Activated CD4-positive, CD25-positive, alpha-beta regulatory T cell treated with anti-CD3 and anti-CD28 coated beads, Interleukin-2, amount 50 U/mL, for 72 hours (primary cell): ENCODE measurements at regions not wholly inside any gene's neighbourhood (a gene's known extent, or its start where the extent isn't known, plus 50 kb on each side); places are given as distances from the start of the nearest gene placed in this dataset.

ENCODE experiments used
- DNase-seq: peaks from one replicate; pipeline ENCODE4 v3.0.0; 2021

DNA sequence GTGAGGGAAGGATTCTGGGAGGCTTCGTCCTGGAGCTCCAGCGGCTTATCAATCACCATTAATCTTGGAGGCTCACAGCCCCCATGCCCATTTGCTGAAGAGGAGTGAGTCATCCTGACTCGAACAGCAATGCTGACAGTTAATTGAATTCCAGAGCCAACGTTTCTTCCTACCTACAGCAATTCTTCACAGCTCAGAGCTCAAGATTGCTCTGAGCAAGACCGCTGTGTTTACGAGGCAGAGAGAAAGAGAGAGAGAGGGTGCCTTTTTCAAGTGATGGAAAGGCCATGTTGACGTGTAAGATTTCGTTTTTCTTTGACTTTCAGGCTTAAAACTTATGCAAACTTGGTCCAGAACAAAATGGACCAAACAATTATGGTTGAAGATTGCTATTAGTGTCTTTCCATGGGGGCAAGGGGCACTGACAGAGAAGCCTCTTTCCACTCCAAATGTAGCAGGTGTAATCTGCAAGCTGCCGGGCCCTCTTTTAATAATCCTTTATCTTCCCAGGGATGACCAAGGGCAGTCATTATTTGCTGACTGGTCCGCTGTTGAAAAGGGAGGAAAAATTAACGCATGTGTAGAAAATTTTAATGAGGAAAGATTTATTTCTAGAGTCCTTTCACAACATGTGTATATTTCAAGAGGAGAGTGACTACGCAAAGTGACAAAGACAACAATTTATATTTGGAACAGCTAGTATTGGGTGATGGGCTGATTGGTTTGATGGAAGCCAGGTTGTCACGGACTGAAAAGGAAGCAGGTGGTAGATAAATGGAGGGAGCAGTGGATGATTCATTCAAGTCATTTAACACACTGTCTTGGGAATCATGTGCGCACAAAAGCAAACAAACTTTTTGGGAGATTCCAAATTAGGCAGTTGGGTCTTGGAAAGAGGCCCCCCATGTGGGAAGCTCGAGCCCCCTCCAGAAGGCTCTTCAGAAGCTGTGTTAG, 136.1 kb upstream of the IRF2BP2 start:
- no peak for DNase-seq

DNA sequence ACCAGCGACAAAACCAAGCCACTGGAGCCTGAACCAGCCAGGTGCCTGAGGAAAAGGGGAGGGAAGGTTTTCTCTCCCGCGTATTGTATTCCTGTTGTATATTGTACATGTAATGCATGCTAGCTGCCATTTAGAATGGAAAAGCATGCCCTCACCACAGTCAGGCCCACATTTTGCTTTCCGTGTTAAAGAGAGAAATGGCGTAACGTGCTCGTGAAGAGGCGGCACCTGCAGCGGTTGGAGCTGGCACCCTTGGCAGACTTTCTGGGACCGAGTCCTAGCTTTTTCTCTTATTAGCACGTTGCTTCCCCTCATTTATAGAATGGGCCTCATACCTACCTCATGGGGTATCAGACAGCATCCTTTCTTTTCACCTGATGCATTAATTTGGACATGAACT, 135.3 kb upstream of the IRF2BP2 start:
- no peak for DNase-seq

DNA sequence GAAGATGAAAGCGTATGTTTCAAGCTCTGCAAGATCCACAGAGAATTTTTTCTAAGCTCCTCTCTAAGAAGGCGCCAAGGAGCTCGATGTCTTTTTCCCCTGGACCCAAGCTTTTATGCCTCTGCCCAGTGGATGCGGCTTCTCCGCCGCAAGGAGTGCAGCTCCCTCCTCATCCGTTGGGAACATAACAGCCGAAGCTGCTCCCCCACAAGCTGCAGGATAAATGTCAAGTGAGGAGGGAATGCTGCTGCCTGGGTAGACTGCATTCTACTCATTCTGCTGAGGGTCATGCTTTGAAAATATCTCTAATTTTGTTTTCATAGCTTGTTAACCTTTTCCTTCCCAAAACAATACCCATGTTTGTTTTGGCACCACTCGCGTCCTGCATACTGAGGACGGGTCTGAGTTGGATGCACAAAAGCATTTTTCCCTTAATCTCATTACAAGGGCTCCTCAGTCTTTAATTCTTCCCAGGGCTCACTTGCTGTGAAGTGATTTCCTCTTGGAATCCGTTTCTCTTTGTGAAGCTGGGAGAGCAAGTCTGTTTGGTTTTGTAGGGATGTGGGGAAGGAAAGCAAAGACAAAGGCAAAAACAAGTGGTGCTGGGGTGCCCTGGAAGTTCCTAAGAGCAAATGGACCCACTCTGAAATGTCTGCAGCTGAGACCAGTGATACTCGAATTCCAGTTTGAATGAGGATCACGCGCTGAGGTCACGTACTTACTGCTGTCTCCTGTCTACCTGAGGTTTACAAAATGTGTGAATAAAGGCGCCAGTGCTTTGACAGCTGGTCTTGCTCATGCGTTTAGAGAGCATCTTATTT, 134.0 kb upstream of the IRF2BP2 start:
- no peak for DNase-seq

DNA sequence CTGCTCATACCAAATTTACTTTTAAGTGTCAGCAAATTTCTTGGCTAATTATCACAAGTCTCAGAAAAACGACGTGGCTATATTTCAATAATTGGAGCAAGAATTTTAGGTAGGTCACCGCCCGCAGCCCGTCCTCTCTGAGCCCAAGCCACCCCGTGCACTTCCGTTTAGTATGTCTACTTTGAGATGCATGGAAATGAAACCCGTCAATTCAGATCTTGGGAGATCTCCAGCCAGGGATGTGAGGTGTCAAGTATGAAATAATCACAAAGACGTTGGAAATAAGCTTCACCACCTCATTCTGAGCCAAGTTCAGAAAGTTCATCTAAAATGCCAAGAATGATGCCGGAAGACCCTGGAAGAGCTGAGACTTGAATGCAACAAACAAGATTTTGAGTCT, 132.6 kb upstream of the IRF2BP2 start:
- no peak for DNase-seq

DNA sequence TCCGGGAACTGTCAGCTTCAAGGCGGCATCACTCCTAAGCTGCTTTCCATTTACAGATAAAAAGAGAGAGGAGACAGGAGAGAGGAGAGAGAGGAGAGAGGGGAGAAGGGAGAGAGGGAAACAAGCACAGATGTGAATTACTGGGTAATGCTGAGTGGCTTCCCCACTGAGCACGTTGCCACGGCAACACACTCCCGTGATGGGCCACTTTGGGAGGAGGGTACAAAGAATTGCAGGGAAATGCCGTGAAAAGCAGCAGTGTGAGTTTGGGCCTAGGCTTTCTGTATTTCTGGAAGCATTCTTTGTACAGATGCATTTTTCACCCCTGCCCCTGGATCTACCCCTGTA, 128.0 kb upstream of the IRF2BP2 start:
- DNase-seq, result no peak

DNA sequence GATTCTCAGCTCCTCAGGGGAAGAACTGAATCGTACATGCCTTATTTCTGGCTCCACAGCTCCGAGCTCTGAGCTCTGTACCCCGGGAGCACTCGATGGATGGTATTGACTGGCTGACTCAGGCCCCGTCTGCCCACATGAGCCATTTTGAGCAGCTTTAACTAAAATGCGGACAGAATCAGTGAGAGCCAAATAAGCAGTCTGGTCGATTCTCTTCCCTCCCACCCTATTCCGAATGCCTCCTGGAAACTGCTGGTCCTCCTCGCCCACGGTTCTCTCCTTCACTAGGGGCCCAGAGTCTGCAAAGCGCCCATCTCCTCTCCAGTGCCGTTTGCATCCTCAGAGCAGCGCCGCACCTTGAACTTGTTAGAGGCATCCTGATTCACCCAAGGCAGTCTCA, 125.9 kb upstream of the IRF2BP2 start:
- no peak for DNase-seq

DNA sequence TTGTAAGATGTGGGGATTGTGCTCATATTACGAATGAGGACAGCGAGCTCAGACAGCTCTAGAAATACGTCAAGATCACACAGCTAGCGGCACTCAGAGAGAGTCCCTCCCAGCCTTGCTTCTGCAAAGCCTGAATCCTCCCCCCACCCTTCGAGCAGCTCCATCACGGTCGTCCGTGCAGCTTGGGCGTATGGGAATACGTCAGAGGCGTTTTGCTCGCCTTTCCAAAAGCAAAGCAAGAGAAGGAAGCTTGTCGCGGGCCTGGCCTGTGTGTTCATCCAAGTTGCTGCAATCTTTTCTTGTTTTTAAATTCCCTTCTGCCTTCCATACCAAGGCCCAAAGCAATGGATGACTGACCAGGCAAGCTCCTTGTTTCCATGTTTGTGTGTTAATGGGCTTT, 125.5 kb upstream of the IRF2BP2 start:
- no peak for DNase-seq

DNA sequence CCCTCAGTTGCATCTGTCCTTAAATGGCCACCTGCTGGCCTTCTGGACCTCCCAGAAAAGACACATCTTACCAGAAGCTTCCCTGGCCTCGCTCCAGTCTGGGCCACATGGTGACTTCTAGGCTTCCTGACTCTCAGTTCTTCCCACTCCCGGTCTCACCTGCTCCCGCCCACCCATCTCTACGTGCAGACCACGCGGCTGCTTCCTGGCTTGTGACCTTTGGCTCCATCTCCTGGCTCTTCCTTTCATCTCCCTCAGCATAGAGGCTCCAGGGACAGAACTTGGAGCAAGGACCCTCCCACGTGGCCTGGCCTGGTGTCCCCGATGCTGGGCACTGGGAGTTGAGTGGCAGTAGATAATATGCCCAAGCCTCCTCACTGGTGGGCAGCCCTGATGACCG, 124.9 kb upstream of the IRF2BP2 start:
- no peak for DNase-seq

DNA sequence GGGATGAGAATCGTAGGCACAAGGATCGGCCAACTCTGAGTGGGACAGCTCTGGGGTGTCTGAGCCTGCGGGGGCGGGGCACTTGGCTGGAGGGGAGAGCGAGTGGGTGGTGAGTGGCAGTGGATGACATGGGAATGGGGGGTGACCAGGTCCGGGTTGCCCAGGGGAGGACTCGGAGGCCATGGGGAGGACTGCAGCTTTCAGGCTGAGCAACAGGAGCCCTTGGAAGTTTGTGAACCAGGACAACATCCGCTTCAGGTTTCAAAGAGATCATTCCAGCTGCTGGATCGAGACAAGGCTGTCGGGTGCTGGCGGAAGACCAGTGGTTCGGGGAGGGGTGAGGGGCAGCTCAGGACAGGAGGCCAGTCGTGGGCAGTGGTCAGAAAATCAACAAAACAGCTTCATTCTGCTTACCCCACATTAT, 124.4 kb upstream of the IRF2BP2 start:
- DNase-seq, result no peak

DNA sequence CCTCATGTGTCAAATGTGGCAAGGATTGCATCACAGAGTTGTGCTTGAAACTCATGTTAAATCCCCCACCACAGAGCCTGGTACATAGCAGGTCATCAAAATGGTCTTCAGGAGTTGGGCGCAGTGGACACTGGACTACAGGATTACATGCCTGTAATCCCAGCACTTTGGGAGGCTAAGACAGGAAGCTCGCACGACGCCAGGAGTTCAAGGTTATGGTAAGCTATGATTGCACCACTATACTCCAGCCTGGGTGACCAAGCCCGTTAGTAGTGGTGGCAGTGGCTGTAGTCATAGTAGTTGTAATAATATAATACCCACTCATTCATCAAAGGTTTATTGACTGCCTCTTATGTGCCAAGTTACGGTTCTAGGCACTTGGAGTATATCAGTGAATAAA, 123.4 kb upstream of the IRF2BP2 start:
- no peak for DNase-seq

DNA sequence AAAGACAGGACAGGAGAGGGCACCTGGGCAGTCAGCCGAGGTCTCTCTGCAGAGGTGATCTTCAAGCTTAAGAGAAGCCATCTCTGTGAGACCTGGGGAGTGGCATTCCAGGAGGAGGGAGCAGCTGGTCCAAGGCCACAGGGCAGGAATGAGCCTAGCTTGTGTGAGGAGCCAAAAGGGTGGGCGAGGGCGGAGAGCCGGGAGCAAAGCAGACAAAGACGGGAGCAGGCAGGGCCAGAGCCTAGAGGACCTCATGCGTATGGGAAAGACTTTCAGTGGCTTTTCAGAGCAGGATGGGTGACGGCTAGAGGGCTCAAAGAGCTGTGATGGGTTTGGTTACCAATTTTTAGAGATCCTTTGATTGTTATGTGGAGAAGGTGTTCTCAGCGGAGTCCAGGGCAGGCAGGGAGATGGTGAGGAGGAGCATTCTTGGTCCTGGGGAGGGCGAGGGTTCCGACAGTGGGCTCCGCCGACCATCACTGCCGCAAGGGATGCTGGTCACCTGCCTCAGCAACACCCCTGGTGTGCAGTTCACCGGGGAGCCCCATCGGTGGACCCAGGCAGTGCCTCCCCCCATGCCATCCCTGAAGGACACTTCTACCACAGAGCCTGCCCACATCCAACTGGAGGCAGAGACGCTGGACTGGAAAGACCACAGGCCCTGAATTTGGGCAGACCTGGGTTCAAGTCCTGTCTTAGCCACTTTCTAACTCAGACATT, 122.9 kb upstream of the IRF2BP2 start:
- no peak for DNase-seq

DNA sequence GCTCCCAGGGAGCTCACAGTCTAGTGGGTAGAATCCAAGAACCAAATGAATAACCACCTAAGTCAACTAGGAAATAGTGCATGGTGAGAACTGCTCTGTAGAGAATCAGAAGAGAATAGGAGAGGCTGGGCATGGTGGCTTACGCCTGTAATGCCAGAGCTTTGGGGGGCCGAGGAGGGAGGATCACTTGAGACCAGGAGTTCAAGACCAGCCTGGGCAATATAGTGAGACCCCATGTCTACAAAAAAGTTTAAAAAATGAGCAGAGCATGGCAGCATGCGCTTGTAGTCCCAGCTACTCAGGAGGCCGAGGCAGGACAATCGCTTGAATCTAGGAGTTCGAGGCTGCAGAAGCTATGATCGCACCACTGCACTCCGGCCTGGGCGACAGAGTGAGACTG, 122.3 kb upstream of the IRF2BP2 start:
- no peak for DNase-seq

DNA sequence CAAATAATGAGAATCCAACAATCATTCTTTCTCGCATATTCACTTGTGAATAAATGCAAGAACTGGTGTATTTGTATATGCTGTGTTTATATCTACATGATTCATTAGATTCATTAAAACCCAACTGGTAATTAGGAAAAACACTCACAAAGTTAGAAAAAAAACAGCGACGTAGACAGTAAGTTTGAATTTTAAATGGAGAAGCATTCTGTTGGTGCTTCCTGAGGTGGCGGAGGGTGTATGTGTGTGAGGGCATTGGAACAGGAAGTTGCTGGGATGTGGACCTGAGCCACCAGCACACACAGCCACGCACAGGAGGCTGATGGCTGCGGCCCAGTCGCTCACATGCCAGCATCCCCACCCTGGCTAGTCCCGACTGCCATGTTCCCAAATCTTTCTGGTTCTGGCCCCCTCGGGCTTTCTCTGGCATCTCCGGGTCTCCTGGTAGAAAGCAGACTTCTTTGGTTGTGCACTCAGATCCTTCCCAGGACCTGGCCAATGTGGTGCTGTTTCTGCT, 121.6 kb upstream of the IRF2BP2 start:
- no peak for DNase-seq

DNA sequence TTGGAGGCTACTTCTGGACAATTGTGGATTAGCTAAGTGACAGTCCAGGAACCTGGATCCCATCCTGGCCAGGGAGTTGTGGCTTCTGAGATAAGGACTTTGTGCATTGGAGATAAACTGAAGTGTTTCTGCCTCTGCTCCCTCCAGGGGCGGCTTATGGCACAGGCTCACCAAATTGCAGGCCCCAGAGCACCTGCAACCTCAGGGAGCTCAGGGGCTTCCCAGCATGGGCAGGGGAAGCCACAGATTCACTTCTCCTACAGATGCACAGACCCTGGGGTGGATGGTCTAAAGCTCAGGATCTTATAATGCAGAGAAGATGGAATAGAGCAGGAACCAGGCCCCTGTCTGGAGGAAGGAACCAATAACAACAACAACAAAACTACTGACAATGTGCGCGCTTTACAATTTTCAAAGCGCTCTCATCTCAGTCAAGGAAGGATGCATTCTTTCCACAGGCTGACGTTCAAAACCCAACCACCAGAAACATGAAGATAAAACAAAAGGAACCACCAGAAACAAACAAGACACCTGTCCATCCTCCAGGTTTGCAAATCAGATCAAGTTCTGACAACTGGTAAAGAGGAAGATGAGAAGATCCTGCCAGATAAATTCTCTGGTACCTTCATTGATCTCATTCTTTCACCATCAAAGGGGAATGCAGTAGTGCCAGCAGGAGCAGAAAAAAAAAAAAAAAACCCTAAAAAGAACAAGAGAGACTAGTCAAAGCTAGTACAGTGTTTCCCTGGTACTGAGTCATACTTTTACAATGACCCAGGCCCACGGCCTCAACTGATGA, 121.0 kb upstream of the IRF2BP2 start:
- no peak for DNase-seq

DNA sequence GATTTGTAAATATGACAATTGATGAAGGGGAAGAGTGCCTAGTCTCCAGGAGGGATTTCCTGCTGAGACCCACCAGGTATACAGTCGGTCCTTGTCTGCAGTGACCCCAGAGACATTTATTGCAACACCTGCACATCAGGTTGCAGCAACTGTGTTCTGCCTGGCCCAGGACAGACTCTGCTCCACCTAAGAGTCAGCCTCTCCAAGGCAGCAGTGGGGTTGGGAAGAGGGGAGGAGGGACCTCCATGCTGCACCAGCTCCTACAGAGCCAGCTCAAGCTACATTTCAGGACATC, 120.4 kb upstream of the IRF2BP2 start:
- DNase-seq, result no peak

DNA sequence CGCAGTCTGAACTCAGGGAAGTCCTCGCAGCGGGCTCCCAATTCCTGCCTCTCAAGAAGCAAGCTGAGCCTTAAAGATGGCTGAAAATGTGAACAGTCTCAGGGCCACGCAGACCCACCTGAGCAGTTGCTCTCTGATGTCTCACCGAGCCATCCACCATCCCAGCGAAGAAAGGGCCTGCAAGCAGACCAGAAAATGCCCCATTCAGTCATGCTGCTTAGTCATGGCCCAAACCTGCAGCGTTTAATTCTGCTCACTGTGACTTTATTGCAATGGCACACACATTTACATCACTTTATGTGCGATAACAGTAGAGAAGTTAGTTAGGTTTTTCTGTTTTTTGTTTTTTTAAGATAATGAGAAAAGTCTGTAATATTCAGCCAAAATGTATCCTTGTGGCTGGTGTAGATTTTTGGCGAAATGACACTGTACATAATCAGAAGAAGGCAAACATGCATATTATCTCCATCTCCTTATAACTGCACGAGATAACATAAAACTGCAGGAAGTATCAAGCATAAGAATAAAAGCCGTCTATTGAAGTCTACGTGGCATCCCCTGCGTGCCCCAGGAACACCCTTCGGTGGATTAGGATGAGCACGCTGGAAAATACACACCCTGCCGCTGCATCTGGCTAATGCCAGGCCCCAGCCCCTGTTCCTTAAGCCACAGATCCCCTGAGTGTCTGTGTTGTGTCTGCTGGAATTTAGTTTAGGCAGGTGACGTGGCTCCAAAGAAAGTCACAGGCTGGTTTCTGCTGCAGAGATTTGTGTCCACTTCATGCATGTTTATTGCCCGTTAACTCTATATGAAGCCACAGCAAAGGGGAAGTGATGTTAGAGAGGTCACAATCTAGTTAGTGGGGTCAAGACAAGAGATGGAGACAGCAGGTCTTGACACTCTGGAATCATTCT, 119.8 kb upstream of the IRF2BP2 start:
- DNase-seq, result no peak

DNA sequence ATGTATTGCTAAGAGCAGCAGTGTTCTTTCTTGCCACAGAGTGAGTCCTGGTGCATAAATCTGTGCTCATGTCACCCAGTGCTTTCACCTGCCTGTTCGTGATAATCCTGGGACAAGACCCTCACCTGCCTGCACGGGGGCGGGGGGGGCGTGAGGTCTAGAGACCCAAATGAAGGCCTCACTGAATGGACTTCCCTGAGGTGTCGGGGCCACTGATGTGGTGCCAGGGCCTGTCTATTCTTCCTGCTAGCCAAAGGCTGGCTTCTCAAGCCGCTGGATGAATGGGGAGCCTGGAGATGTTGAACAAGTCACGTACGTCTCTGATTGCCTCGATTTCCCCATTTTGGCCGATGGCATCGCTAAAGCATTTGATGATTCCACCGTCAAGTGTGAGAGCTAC, 118.8 kb upstream of the IRF2BP2 start:
- DNase-seq, result no peak

DNA sequence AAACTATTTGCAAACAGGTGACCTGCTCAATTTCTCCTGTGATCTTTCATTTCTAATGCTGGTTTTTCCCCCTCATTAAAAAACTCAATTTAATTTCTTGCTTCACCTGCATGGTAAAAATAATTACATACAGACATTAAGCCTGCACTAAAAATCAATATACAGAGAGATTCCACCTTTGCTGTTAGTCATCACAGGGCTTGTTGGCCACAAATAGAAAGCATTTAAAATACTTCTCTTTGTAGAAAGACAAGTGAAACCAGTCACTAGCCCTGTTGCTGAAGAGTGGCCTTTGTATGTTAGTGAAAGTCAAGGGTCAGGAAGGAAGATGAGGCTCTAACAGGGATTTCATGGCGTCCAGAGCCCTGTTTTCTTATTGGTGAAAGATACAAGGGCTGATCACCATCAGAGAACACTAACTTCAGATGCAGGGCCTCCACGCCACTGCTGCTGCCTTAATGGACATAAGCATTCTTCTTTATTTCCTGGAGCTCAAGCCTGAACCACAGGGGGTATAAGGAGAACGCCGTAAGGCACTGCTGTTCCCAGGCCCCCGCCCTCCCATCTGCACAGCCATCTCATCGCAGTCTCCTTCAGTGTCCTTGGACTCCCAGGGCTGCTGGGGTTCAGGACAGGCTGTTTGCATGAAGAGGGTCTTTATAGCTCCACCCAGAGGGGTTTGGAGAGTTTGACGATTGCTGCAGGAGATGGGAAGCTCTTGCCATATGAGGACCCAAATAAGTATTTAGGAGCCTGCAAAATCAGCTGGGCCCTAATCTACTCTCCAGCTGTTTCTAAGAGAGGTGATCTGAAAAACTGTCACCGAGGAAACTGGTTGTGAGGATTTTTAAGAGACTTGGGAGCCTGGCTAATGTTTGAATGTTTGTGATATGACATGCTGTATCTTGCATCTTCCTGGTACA, 117.3 kb upstream of the IRF2BP2 start:
- no peak for DNase-seq

DNA sequence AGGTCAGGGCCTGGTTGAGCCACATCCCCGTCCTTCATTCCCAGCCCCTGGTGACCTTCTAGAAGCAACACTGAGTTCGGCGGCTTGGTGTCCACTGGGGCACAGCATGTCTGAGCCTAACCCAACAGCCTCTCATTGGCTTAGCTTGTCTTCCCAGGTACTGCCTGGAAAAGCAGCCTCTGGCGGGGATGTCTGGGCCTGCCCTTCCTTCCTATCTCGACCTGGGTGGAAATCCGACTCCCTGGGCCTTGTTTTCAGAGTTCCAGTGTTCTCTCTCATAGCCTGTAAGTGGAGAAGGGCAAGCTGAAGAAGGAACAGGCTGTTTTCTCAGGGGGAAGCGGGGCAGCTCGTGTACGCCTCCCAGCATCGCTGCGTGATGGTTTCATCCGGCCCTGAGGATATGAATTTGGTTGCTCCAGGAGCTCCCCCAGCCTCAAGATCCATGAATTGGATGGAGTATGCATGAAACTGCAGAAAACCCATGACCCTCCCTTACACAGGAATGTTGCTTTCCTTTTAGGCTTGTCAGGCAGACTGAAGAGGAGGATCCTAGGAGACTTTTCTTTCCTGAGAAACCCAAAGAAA, 116.5 kb upstream of the IRF2BP2 start:
- no peak for DNase-seq
